NT2/D1 (cell line): ENCODE measurements at regions not wholly inside any gene's neighbourhood (a gene's known extent, or its start where the extent isn't known, plus 50 kb on each side); places are given as distances from the start of the nearest gene placed in this dataset.
"Not testable (repeated sequence)": the region's sequence is repeated elsewhere in the genome, so short reads cannot be mapped to it uniquely, and the experiment has no call there.

ENCODE experiments used
- DNase-seq: peaks from one replicate; pipeline ENCODE4 v3.0.0-alpha.2; 2011; ENCODE audit warnings: low read depth, low spot score
- H3K27me3 ChIP-seq: 2 replicates; pipeline ENCODE4 v1.6.0; 2011; ENCODE audit warnings: mild to moderate bottlenecking; ENCODE audit not compliant: insufficient read length, insufficient read depth
- H3K36me3 ChIP-seq: 2 replicates; pipeline ENCODE4 v1.6.1; 2011; ENCODE audit warnings: mild to moderate bottlenecking, low read length, mixed read lengths; ENCODE audit not compliant: insufficient read depth, insufficient read length
- H3K4me1 ChIP-seq: 2 replicates; pipeline ENCODE4 v1.5.1; 2011; ENCODE audit not compliant: insufficient read depth, insufficient read length
- H3K4me3 ChIP-seq: 2 replicates; pipeline ENCODE4 v1.5.1; 2011; ENCODE audit warnings: low read depth; ENCODE audit not compliant: insufficient read length
- H3K9ac ChIP-seq: 2 replicates; pipeline ENCODE4 v1.6.0; 2011; ENCODE audit warnings: low read depth; ENCODE audit not compliant: insufficient read length
- H3K9me3 ChIP-seq: 2 replicates; pipeline ENCODE4 v1.5.1; 2011; ENCODE audit warnings: mild to moderate bottlenecking, low read length; ENCODE audit not compliant: insufficient read depth
- SUZ12 ChIP-seq: IDR thresholded peaks from 2 replicates; pipeline ENCODE4 v1.6.1; 2011; ENCODE audit not compliant: insufficient read length, insufficient read depth; ENCODE audit errors: extremely low read depth
- YY1 ChIP-seq: IDR thresholded peaks from 2 replicates; pipeline ENCODE4 v1.6.1; 2011; ENCODE audit not compliant: insufficient read length, insufficient read depth
- ZNF274 ChIP-seq: IDR thresholded peaks from 2 replicates; pipeline ENCODE4 v1.6.1; 2011; ENCODE audit warnings: mild to moderate bottlenecking, low read depth, low read length

- H3K9me3 ChIP-seq: no peaks in the 10 kb centered on the region
- no peak for TF ChIP-seq SUZ12
- TF ChIP-seq ZNF274: no peak
- no peak for TF ChIP-seq YY1
- H3K4me3 ChIP-seq: no peak overlapping the region
- H3K4me1 ChIP-seq: no peaks in the 10 kb centered on the region
- no peak for DNase-seq
- H3K9ac ChIP-seq: no peak overlapping the region
- no peaks in the 10 kb centered on the region for H3K36me3 ChIP-seq
- H3K27me3 ChIP-seq: no peaks in the 10 kb centered on the region
These were observed 148.4 kb downstream of the KLF6 start for GRCh38 chr10:3636356-3637181.

GRCh38 chr10:3635697-3636096 is 149.3 kb downstream of the KLF6 start:
- no peaks in the 10 kb centered on the region for H3K9me3 ChIP-seq
- TF ChIP-seq YY1 (no peak), ZNF274 (no peak), SUZ12 (no peak)
- H3K4me3 ChIP-seq: no peak overlapping the region
- no peak overlapping the region for H3K9ac ChIP-seq
- DNase-seq: no peak
- no peaks in the 10 kb centered on the region for H3K27me3 ChIP-seq
- no peaks in the 10 kb centered on the region for H3K4me1 ChIP-seq
- no peaks in the 10 kb centered on the region for H3K36me3 ChIP-seq

GRCh38 chr10:3635211-3635671 is 149.8 kb downstream of the KLF6 start:
- no peaks in the 10 kb centered on the region for H3K4me1 ChIP-seq
- no peaks in the 10 kb centered on the region for H3K9me3 ChIP-seq
- no peaks in the 10 kb centered on the region for H3K27me3 ChIP-seq
- no peaks in the 10 kb centered on the region for H3K36me3 ChIP-seq
- H3K4me3 ChIP-seq: no peak overlapping the region
- DNase-seq: no peak
- TF ChIP-seq ZNF274 (no peak), SUZ12 (no peak), YY1 (no peak)
- H3K9ac ChIP-seq: no peak overlapping the region

- H3K9me3 ChIP-seq, H3K36me3 ChIP-seq, H3K9ac ChIP-seq, H3K4me3 ChIP-seq, H3K27me3 ChIP-seq, DNase-seq, H3K4me1 ChIP-seq: not testable (repeated sequence)
These were observed 150.4 kb downstream of the KLF6 start for GRCh38 chr10:3634646-3635045.

GRCh38 chr10:3631701-3632330 is 153.2 kb downstream of the KLF6 start:
- DNase-seq: no peak
- no peaks in the 10 kb centered on the region for H3K36me3 ChIP-seq
- no peak overlapping the region for H3K9ac ChIP-seq
- no peak overlapping the region for H3K4me3 ChIP-seq
- TF ChIP-seq ZNF274 (no peak), SUZ12 (no peak), YY1 (no peak)
- no peaks in the 10 kb centered on the region for H3K4me1 ChIP-seq
- H3K9me3 ChIP-seq: no peaks in the 10 kb centered on the region
- no peaks in the 10 kb centered on the region for H3K27me3 ChIP-seq

- Histone ChIP-seq H3K27me3 (no peaks in the 10 kb centered on the region), H3K36me3 (no peaks in the 10 kb centered on the region), H3K9ac (no peak overlapping the region), H3K9me3 (no peaks in the 10 kb centered on the region), H3K4me1 (no peaks in the 10 kb centered on the region), H3K4me3 (no peak overlapping the region)
- TF ChIP-seq ZNF274 (no peak), YY1 (no peak), SUZ12 (no peak)
- DNase-seq: no peak
These were observed 153.7 kb downstream of the KLF6 start for GRCh38 chr10:3631291-3631690.

- TF ChIP-seq SUZ12 (no peak), ZNF274 (no peak), YY1 (no peak)
- H3K9ac ChIP-seq: no peak overlapping the region
- H3K36me3 ChIP-seq: no peaks in the 10 kb centered on the region
- no peak for DNase-seq
- 0 out of 2 replicates have a peak, but pooled peaks cover 5% of the 10 kb centered on the region for H3K9me3 ChIP-seq
- no peak overlapping the region for H3K4me3 ChIP-seq
- no peaks in the 10 kb centered on the region for H3K27me3 ChIP-seq
- H3K4me1 ChIP-seq: no peaks in the 10 kb centered on the region
These were observed 158.9 kb downstream of the KLF6 start for GRCh38 chr10:3625959-3626751.
